Osteoblast (primary cell): ENCODE measurements at regions not wholly inside any gene's neighbourhood (a gene's known extent, or its start where the extent isn't known, plus 50 kb on each side); places are given as distances from the start of the nearest gene placed in this dataset.

ENCODE experiments used
- DNase-seq: peaks from one replicate; pipeline ENCODE4 v3.0.0; 2011; ENCODE audit warnings: low spot score, mixed read lengths; ENCODE audit not compliant: insufficient read length; ENCODE audit errors: missing footprints
- H2AFZ ChIP-seq: 2 replicates; pipeline ENCODE4 v1.6.0; 2011; ENCODE audit warnings: mild to moderate bottlenecking, low read length
- H3K27ac ChIP-seq: 2 replicates; pipeline ENCODE4 v1.5.1; 2011; ENCODE audit warnings: mild to moderate bottlenecking, low read depth, low read length, moderate library complexity
- H3K27me3 ChIP-seq: 2 replicates; pipeline ENCODE4 v1.6.0; 2012; ENCODE audit warnings: mild to moderate bottlenecking, control low read depth, inconsistent platforms, low read length, moderate library complexity; ENCODE audit not compliant: insufficient read depth
- H3K36me3 ChIP-seq: 2 replicates; pipeline ENCODE4 v1.5.1; 2011; ENCODE audit warnings: mild to moderate bottlenecking, low read length, control low read depth, moderate library complexity; ENCODE audit not compliant: insufficient read depth
- H3K4me1 ChIP-seq: 2 replicates; pipeline ENCODE4 v1.5.1; 2011; ENCODE audit warnings: mild to moderate bottlenecking, low read length, control low read depth, moderate library complexity; ENCODE audit not compliant: insufficient read depth
- H3K4me2 ChIP-seq: 2 replicates; pipeline ENCODE4 v1.6.0; 2011; ENCODE audit warnings: mild to moderate bottlenecking, low read length; ENCODE audit not compliant: insufficient read depth
- H3K4me3 ChIP-seq: fragments of 200-600 bp; sonication (generic); 3 replicates; pipeline ENCODE4 v1.5.1; 2012; ENCODE audit warnings: mild to moderate bottlenecking, low read length, inconsistent platforms; ENCODE audit not compliant: insufficient read depth
- H3K79me2 ChIP-seq: 2 replicates; pipeline ENCODE4 v1.6.0; 2012; ENCODE audit warnings: mild to moderate bottlenecking, low read length, control low read depth, inconsistent platforms; ENCODE audit not compliant: insufficient read depth
- H3K9me3 ChIP-seq: 2 replicates; pipeline ENCODE4 v1.5.1; 2011; ENCODE audit warnings: low read depth, low read length, control low read depth
- H4K20me1 ChIP-seq: 2 replicates; pipeline ENCODE4 v1.6.0; 2012; ENCODE audit warnings: mild to moderate bottlenecking, low read length, control low read depth; ENCODE audit not compliant: insufficient read depth
- CTCF ChIP-seq: IDR thresholded peaks from 2 replicates; pipeline ENCODE4 v1.5.1; 2011; ENCODE audit warnings: mild to moderate bottlenecking, low read depth, low read length, moderate library complexity; ENCODE audit errors: extremely low read depth

GRCh38 chr4:165662341-165662740, 210.7 kb upstream of the TLL1 start:
- Histone ChIP-seq H3K4me3 (no peak overlapping the region), H3K9me3 (no peaks in the 10 kb centered on the region), H3K36me3 (no peaks in the 10 kb centered on the region), H3K4me1 (no peaks in the 10 kb centered on the region), H4K20me1 (no peaks in the 10 kb centered on the region), H2AFZ (no peak overlapping the region), H3K4me2 (no peak overlapping the region), H3K27ac (no peak overlapping the region), H3K79me2 (no peaks in the 10 kb centered on the region), H3K27me3 (no peaks in the 10 kb centered on the region)
- no peak for DNase-seq
- TF ChIP-seq CTCF = no peak

GRCh38 chr4:165663411-165663810, 209.6 kb upstream of the TLL1 start:
- H3K79me2 ChIP-seq = no peaks in the 10 kb centered on the region
- no peaks in the 10 kb centered on the region for H4K20me1 ChIP-seq
- H3K36me3 ChIP-seq = no peaks in the 10 kb centered on the region
- no peak for TF ChIP-seq CTCF
- no peaks in the 10 kb centered on the region for H3K9me3 ChIP-seq
- no peak overlapping the region for H3K4me3 ChIP-seq
- H2AFZ ChIP-seq = no peak overlapping the region
- DNase-seq = no peak
- H3K4me2 ChIP-seq = no peak overlapping the region
- no peaks in the 10 kb centered on the region for H3K4me1 ChIP-seq
- no peaks in the 10 kb centered on the region for H3K27me3 ChIP-seq
- no peak overlapping the region for H3K27ac ChIP-seq

- Histone ChIP-seq H3K4me3 (no peak overlapping the region), H3K27me3 (no peaks in the 10 kb centered on the region), H3K27ac (no peak overlapping the region), H3K4me1 (no peaks in the 10 kb centered on the region), H3K79me2 (no peaks in the 10 kb centered on the region), H3K4me2 (no peak overlapping the region), H3K9me3 (no peaks in the 10 kb centered on the region), H4K20me1 (no peaks in the 10 kb centered on the region), H3K36me3 (no peaks in the 10 kb centered on the region), H2AFZ (no peak overlapping the region)
- TF ChIP-seq CTCF = no peak
- no peak for DNase-seq
Observed at GRCh38 chr4:165666836-165667235, 206.2 kb upstream of the TLL1 start.

- no peaks in the 10 kb centered on the region for H4K20me1 ChIP-seq
- no peak overlapping the region for H3K27ac ChIP-seq
- H3K79me2 ChIP-seq = no peaks in the 10 kb centered on the region
- H3K9me3 ChIP-seq = no peaks in the 10 kb centered on the region
- H3K4me2 ChIP-seq = no peak overlapping the region
- TF ChIP-seq CTCF = no peak
- no peak overlapping the region for H2AFZ ChIP-seq
- H3K4me3 ChIP-seq = no peak overlapping the region
- no peak for DNase-seq
- no peaks in the 10 kb centered on the region for H3K4me1 ChIP-seq
- no peaks in the 10 kb centered on the region for H3K36me3 ChIP-seq
- no peaks in the 10 kb centered on the region for H3K27me3 ChIP-seq
Observed at GRCh38 chr4:165667969-165668368, 205.1 kb upstream of the TLL1 start.
